GM12878 (cell line): ENCODE measurements at regions not wholly inside any gene's neighbourhood (a gene's known extent, or its start where the extent isn't known, plus 50 kb on each side); places are given as distances from the start of the nearest gene placed in this dataset.

Experiments used
- ATAC-seq: fragments of 200-7000 bp; cut with Tn5 transposase; 3 replicates; pipeline ENCODE4 v1.9.1; 2020; ENCODE audit warnings: mild to moderate bottlenecking, moderate library complexity
- BruUV-seq: library from RNA; stranded (reverse); fragments of 400-500 nt; replicated peaks from 2 replicates; lab custom pipeline; 2021; lab: Mats Ljungman, UMichigan
- CTCF ChIA-PET: fragments of 300-600 bp; sonication (Branson Sonifier 250); formaldehyde crosslinking; extraction: SDS; loops from one replicate; lab custom pipeline; 2021; ENCODE audit warnings: inconsistent platforms; lab: Yijun Ruan, JAX
- POLR2A ChIA-PET: fragments of 350-600 bp; formaldehyde crosslinking; extraction: SDS; loops from one replicate; lab custom pipeline; 2021; ENCODE audit warnings: inconsistent platforms; lab: Charles Lee
- RAD21 ChIA-PET: fragments of 300-600 bp; sonication (Branson Sonifier 250); formaldehyde crosslinking; loops from one replicate; lab custom pipeline; 2023; ENCODE audit warnings: antibody characterized with exemption; ENCODE audit not compliant: unreplicated experiment; lab: Charles Lee
- SMC1A ChIA-PET: fragments of 300-600 bp; sonication (Branson Sonifier 250); formaldehyde crosslinking; loops from one replicate; lab custom pipeline; 2023; ENCODE audit not compliant: unreplicated experiment, uncharacterized antibody; lab: Charles Lee
- DNase-seq: peaks from one replicate; pipeline ENCODE4 v3.0.0-alpha.2; 2011; ENCODE audit warnings: low read depth, low spot score
- FAIRE-seq: peaks from 3 replicates; lab custom pipeline; 2011; peaks lifted over from hg19 to GRCh38; lab: Jason Lieb, UNC
- H2AFZ ChIP-seq: 2 replicates; pipeline ENCODE4 v1.6.0; 2011; ENCODE audit warnings: low read depth, low read length, control low read depth; ENCODE audit not compliant: control insufficient read depth
- H3K27ac ChIP-seq: 2 replicates; pipeline ENCODE4 v1.5.1; 2011; ENCODE audit warnings: control low read depth; ENCODE audit not compliant: control insufficient read depth, insufficient read depth
- H3K27me3 ChIP-seq, 2 experiments: replicated peaks in 1 of 2; 2 replicates each; pipeline versions ENCODE4 v1.6.0 to v1.6.1; 2011; ENCODE audit warnings: low read length in 1 of 2; ENCODE audit not compliant: control insufficient read depth in 2 of 2, insufficient read depth in 2 of 2
- H3K36me3 ChIP-seq, 2 experiments: 2 replicates each; pipeline ENCODE4 v1.5.1; 2011; ENCODE audit warnings: low read length in 1 of 2; ENCODE audit not compliant: control insufficient read depth in 2 of 2, insufficient read depth in 2 of 2
- H3K4me1 ChIP-seq: 2 replicates; pipeline ENCODE4 v1.6.1; 2011; ENCODE audit warnings: mild to moderate bottlenecking, low read length, moderate library complexity, mixed read lengths; ENCODE audit not compliant: control insufficient read depth, insufficient read depth
- H3K4me2 ChIP-seq: 2 replicates; pipeline ENCODE4 v1.6.0; 2011; ENCODE audit warnings: control low read depth; ENCODE audit not compliant: control insufficient read depth, insufficient read depth
- H3K4me3 ChIP-seq: fragments of 200-600 bp; sonication (generic); 2 replicates; pipeline ENCODE4 v1.5.1; 2016
- H3K79me2 ChIP-seq: 2 replicates; pipeline ENCODE4 v1.6.0; 2011; ENCODE audit warnings: low read length; ENCODE audit not compliant: control insufficient read depth, insufficient read depth
- H3K9ac ChIP-seq: 2 replicates; pipeline ENCODE4 v1.8.0; 2011; ENCODE audit warnings: low read length, control low read depth, mixed read lengths; ENCODE audit not compliant: control insufficient read depth, insufficient read depth
- H3K9me3 ChIP-seq: replicated peaks from 3 replicates; pipeline ENCODE4 v1.5.1; 2011; ENCODE audit warnings: mild to moderate bottlenecking, low read length; ENCODE audit not compliant: control insufficient read depth, insufficient read depth
- H4K20me1 ChIP-seq: 2 replicates; pipeline ENCODE4 v1.6.0; 2011; ENCODE audit not compliant: control insufficient read depth, insufficient read depth
- FOXM1 ChIP-seq: IDR thresholded peaks from 2 replicates; pipeline ENCODE4 v1.6.1; 2012; ENCODE audit warnings: low read depth, mild to moderate bottlenecking, inconsistent platforms, low read length, moderate library complexity
- KLF5 ChIP-seq: fragments of 450-650 bp; IDR thresholded peaks from 2 replicates; pipeline ENCODE4 v1.6.1; 2014; ENCODE audit warnings: mild to moderate bottlenecking; ENCODE audit not compliant: partially characterized antibody
- POLR2AphosphoS5 ChIP-seq: IDR thresholded peaks from 2 replicates; pipeline ENCODE4 v1.6.1; 2011; ENCODE audit warnings: mild to moderate bottlenecking, low read length, inconsistent platforms
- RAD51 ChIP-seq: fragments of 450-650 bp; IDR thresholded peaks from 2 replicates; pipeline ENCODE4 v1.6.1; 2016; ENCODE audit warnings: moderate library complexity, mild to moderate bottlenecking, inconsistent platforms
- WGBS: methylation state at CpG from one replicate; pipeline ENCODE4 v1.1.6; 2016; ENCODE audit warnings: low lambda C conversion rate; ENCODE audit not compliant: insufficient replicate concordance, insufficient coverage; ENCODE audit errors: missing lambda C conversion rate; 5-methylcytosine and 5-hydroxymethylcytosine counted together
- in situ Hi-C: fragments of 300-500 bp; cut with MboI; formaldehyde crosslinking; loops from 9 replicates; pipeline ENCODE4 v1.14.3; 2018; ENCODE audit warnings: mixed read lengths
- intact Hi-C: fragments of 100-400 bp; cut with micrococcal nuclease; formaldehyde crosslinking; loops from one replicate; pipeline ENCODE4 v1.14.2; 2022; ENCODE audit not compliant: unreplicated experiment
- TF ChIP-seq, protein P1 (sequence below): fragments of 450-650 bp; conservative IDR thresholded peaks from 2 replicates; pipeline ENCODE4 v1.6.1; 2017; ENCODE audit warnings: mild to moderate bottlenecking, moderate library complexity

DNA sequence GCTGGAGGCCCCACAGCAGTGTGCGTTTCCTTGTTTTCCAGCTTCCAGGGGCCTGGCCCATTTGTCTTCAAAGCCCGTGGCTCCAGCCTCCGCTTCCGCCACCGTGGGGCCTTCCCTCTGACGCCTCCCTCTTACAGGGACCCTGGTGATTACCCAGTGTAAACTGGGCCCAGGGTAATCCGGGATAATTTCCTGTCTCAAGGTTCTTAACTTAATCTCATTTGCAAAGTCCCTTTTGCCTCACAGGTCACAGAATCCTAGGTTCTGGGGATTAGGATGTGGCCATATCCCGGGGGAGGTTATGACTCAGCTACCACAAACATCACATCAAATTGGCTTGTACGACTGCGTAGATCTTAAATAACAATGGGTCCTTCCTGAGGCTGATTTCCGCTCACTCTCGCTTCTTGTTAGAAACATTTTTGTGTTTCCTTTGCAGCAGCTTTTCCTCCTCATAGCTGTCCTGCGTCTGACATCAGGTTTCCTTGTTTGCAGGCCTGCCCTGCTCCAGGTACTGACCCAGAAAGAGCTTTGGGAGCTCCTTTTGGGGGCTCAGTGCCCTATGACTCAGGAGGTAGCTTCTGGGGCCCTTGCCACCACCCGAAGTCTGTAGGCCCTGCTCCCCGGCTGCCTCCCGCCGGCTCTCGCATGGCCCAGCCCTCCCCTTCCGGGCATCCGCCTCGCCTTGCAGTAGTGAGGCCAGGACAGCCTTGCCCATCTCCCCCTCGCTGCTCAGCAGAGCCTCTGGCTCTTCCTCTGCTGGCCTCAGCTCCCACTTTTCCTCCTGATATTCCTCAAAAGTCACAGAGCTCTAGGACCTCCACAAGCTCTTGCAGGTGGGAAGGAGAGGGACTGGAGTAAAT, 100.5 kb downstream of the ERMARD start:
- WGBS, result 53% methylated on average over 22 of the region's 22 CpGs
- no peaks in the 10 kb centered on the region for H3K27me3 ChIP-seq
- no peaks in the 10 kb centered on the region for H3K36me3 ChIP-seq
- no peaks in the 10 kb centered on the region for H4K20me1 ChIP-seq
- ChIA-PET CTCF (no interaction called here), SMC1A (interaction anchor here (1.0 kb wide), 1 partner anchor 9 kb away, joined by 3 read pairs; no protein-coding TSS in a partner anchor), POLR2A (no interaction called here), RAD21 (no interaction called here)
- H3K79me2 ChIP-seq, result no peaks in the 10 kb centered on the region
- H3K9me3 ChIP-seq, result no peaks in the 10 kb centered on the region; the same call in 2 of the 3 replicates
- DNase-seq (no peak), ATAC-seq (no peak), FAIRE-seq (no peak)
- no peak overlapping the region for H3K4me3 ChIP-seq
- BruUV-seq, result no TSS peak
- H2AFZ ChIP-seq, result no peak overlapping the region
- intact Hi-C loops, result no loop called here
- no peaks in the 10 kb centered on the region for H3K4me1 ChIP-seq
- TF ChIP-seq FOXM1 (no peak), RAD51 (no peak), POLR2AphosphoS5 (no peak), KLF5 (no peak)
- TF ChIP-seq, protein P1, sequence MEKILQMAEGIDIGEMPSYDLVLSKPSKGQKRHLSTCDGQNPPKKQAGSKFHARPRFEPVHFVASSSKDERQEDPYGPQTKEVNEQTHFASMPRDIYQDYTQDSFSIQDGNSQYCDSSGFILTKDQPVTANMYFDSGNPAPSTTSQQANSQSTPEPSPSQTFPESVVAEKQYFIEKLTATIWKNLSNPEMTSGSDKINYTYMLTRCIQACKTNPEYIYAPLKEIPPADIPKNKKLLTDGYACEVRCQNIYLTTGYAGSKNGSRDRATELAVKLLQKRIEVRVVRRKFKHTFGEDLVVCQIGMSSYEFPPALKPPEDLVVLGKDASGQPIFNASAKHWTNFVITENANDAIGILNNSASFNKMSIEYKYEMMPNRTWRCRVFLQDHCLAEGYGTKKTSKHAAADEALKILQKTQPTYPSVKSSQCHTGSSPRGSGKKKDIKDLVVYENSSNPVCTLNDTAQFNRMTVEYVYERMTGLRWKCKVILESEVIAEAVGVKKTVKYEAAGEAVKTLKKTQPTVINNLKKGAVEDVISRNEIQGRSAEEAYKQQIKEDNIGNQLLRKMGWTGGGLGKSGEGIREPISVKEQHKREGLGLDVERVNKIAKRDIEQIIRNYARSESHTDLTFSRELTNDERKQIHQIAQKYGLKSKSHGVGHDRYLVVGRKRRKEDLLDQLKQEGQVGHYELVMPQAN, result no peak
- in situ Hi-C loops, result no loop called here
- no peak overlapping the region for H3K9ac ChIP-seq
- no peak overlapping the region for H3K27ac ChIP-seq
- H3K4me2 ChIP-seq, result no peak overlapping the region
